BJ (cell line): ENCODE measurements at regions not wholly inside any gene's neighbourhood (a gene's known extent, or its start where the extent isn't known, plus 50 kb on each side); places are given as distances from the start of the nearest gene placed in this dataset.

Experiments used
- CTCF ChIA-PET: fragments of 350-600 bp; formaldehyde crosslinking; extraction: SDS; loops from one replicate; lab custom pipeline; 2021; ENCODE audit warnings: antibody characterized with exemption, inconsistent platforms; lab: Yijun Ruan, JAX
- POLR2A ChIA-PET: fragments of 300-600 bp; sonication (Branson Sonifier 250); formaldehyde crosslinking; extraction: SDS; loops from one replicate; lab custom pipeline; 2021; ENCODE audit warnings: antibody characterized with exemption; lab: Charles Lee
- DNase-seq: peaks from one replicate; pipeline ENCODE4 v3.0.0-alpha.2; 2011; ENCODE audit warnings: low read depth
- H3K27me3 ChIP-seq: 2 replicates; pipeline ENCODE4 v1.6.0; 2011; ENCODE audit warnings: low read length; ENCODE audit not compliant: control insufficient read depth, insufficient read depth
- H3K36me3 ChIP-seq: 2 replicates; pipeline ENCODE4 v1.5.1; 2011; ENCODE audit warnings: low read length; ENCODE audit not compliant: control insufficient read depth, insufficient read depth
- H3K4me3 ChIP-seq: 2 replicates; pipeline ENCODE4 v1.5.1; 2011; ENCODE audit warnings: low read depth, mild to moderate bottlenecking, control low read depth, low read length
- TF ChIP-seq, protein P1 (sequence below): IDR thresholded peaks from 2 replicates; pipeline ENCODE4 v1.5.1; 2011; ENCODE audit warnings: low read depth, mild to moderate bottlenecking, control low read depth, inconsistent platforms, low read length, moderate library complexity; ENCODE audit not compliant: insufficient read depth

GRCh38 chr1:5651964-5652821, 340.0 kb downstream of the NPHP4 start:
- H3K4me3 ChIP-seq: no peak overlapping the region
- DNase-seq: no peak
- TF ChIP-seq, protein P1, sequence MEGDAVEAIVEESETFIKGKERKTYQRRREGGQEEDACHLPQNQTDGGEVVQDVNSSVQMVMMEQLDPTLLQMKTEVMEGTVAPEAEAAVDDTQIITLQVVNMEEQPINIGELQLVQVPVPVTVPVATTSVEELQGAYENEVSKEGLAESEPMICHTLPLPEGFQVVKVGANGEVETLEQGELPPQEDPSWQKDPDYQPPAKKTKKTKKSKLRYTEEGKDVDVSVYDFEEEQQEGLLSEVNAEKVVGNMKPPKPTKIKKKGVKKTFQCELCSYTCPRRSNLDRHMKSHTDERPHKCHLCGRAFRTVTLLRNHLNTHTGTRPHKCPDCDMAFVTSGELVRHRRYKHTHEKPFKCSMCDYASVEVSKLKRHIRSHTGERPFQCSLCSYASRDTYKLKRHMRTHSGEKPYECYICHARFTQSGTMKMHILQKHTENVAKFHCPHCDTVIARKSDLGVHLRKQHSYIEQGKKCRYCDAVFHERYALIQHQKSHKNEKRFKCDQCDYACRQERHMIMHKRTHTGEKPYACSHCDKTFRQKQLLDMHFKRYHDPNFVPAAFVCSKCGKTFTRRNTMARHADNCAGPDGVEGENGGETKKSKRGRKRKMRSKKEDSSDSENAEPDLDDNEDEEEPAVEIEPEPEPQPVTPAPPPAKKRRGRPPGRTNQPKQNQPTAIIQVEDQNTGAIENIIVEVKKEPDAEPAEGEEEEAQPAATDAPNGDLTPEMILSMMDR: no peak
- ChIA-PET CTCF (no interaction called here), POLR2A (no interaction called here)
- H3K36me3 ChIP-seq: no peaks in the 10 kb centered on the region
- no peaks in the 10 kb centered on the region for H3K27me3 ChIP-seq

DNA sequence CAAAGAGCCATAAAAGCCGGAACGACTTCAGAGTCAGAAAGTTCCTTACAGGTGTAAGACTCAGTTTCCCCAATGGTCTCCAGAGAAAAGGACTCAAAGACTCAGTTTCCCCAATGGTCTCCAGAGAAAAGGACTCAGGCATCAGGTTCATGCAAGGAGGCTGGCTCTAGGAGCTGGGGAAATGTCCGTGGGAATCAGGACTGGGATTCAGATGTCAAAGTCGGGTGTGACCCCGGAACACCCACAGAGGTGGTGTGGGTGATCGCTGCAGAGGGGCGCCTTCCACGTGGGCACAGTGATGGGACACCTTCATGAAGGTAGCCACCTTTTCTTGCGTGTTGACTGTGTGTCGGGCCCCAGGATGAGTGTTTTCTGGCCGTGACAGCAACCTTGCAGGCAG, 340.8 kb downstream of the NPHP4 start:
- POLR2A ChIA-PET: no interaction called here
- Histone ChIP-seq H3K4me3 (no peak overlapping the region), H3K36me3 (no peaks in the 10 kb centered on the region), H3K27me3 (no peaks in the 10 kb centered on the region)
- DNase-seq: no peak
- CTCF ChIA-PET: no interaction called here
- TF ChIP-seq, protein P1: no peak

- DNase-seq: no peak
- Histone ChIP-seq H3K4me3 (no peak overlapping the region), H3K27me3 (no peaks in the 10 kb centered on the region), H3K36me3 (no peaks in the 10 kb centered on the region)
- TF ChIP-seq, protein P1: no peak
- CTCF ChIA-PET: no interaction called here
- POLR2A ChIA-PET: no interaction called here
Measured at GRCh38 chr1:5651027-5651410, 341.2 kb downstream of the NPHP4 start.

- no peak overlapping the region for H3K4me3 ChIP-seq
- POLR2A ChIA-PET: no interaction called here
Measured at GRCh38 chr1:5650283-5651026, 341.8 kb downstream of the NPHP4 start.

DNA sequence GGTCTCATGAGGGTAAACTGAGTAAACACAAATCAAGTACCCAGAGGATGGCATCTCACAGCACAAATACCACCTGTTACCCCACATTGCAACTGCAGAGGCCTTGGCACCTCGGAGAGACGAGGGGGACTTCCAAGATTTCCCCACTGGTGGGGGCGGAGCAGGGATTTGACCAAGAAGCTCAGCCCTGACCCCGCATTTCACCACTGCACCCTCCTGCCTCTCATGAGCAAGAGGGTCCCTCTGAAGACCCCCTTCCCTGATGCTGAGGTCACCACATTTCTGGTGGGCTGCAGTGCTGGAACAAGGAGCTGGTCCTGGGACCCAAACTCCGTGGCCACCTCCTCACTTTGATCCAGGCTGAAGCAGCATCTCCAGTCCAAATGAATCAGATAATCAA, 342.4 kb downstream of the NPHP4 start:
- CTCF ChIA-PET: no interaction called here
- POLR2A ChIA-PET: no interaction called here
- Histone ChIP-seq H3K27me3 (no peaks in the 10 kb centered on the region), H3K36me3 (no peaks in the 10 kb centered on the region), H3K4me3 (no peak overlapping the region)
- DNase-seq: no peak
- TF ChIP-seq, protein P1: no peak

More at GRCh38 chr1:5650283-5651026, 341.8 kb downstream of the NPHP4 start:
- TF ChIP-seq, protein P1: no peak
- Histone ChIP-seq H3K27me3 (no peaks in the 10 kb centered on the region), H3K36me3 (no peaks in the 10 kb centered on the region)
- DNase-seq: no peak
- CTCF ChIA-PET: no interaction called here
